ENCODE measurements at regions not wholly inside any gene's neighbourhood (a gene's known extent, or its start where the extent isn't known, plus 50 kb on each side); places are given as distances from the start of the nearest gene placed in this dataset.

DNA sequence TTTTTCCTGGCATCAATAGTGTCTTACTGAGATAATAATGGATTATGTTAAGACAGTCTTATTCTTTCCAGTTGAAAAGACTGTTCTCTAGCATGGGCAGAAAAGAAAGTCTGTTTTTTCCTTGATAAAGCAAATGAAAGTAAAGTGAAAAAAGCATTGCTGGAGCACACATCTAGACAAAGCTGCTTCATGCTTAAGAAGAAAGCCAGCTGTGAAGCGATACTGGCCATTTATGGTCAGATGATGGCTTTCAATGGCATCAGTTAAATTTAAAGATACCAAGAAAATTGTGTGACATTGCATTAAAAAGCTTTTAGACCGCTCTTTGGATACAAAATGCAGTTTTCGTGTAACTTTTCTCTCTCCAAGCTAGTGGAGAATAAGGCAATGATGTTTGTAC lies 242.1 kb upstream of the TRAM1L1 start:
- DNase-seq: no peak

DNA sequence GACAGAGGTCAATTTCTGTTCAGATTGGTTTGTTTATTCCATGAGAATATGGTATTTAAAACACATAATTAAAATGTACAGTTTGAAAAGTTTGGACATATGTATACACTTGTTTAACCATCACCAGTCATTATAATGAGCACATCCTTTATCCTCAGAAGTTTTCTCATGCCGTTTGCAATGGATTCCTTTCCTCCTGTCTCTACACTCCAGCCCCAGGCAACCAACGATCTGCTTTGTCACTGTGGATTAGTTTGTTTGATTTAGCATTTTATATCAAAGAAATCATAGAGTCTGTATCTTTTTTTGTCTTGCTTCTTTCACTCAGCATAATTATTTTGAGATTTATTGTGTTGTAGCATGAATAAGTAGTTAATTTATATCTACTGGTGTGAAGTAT lies 243.0 kb upstream of the TRAM1L1 start:
- DNase-seq: no peak

DNA sequence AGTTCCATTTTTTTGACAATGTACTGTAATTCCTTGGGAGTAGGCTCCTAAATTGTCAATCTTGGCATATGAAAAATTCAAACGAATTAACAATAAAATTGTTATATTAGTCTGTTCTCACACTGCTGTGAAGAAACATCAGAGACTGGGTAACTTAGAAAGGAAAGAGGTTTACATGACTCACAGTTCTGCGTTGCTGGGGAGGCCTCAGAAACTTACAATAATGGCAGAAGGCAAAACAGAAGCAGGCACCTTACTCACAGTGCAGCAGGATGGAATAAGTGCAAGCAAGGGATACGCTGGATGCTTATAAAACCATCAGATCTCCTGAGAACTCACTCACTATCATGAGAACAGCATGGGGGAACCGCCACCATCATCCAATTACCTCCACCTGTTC lies 246.4 kb upstream of the TRAM1L1 start:
- DNase-seq: no peak

DNA sequence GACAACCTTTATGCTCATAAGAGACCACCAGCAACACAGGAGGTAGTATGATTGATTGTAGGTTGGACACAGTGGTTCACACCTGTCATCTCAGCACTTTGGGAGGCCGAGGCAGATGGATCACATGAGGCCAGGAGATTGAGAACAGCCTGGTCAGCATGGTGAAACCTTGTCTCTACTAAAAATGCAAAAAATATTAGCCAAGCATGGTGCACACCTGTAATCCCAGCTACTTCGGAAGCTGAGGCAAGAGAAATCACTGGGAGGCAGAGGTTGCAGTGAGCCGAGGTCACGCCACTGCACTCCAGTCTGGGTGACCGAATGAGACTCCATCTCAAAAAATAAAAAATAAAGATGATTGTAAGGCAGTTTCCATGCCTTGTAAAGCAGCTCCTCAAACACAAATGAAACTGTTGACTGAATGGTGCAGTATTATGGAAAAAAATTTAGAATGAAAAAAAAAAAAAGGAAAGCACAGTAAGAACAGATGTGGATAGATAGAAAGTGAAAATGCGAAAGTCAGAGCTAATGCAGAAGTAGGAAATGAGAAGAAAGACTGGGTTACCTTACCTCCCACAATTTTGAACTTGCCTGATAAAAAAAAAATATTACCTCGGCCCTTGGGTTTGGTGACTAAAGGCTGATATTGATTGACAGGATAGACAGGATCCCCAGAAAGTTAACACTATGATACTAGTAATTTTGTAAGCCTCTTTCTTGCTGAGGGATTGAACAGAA lies 249.2 kb upstream of the TRAM1L1 start:
- DNase-seq: no peak

DNA sequence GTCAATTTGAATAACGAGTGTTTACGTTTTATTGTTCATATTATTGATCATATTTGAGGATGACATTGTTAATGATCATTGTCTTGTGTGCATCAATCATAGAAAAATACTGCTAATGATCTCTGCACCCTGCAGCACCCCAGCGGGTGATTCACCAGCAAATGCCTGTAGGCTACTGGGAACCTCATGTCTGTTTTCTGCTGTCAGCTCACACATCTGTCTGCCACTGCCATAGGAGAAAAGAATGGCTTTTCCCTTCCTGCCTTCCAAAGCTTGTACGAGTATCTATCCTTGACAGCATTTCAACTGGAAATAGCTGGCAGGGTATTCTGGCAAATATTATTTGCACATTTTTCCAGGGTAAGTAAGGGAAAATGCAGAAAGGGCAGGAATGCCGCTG lies 272.1 kb upstream of the TRAM1L1 start:
- no peak for DNase-seq

DNA sequence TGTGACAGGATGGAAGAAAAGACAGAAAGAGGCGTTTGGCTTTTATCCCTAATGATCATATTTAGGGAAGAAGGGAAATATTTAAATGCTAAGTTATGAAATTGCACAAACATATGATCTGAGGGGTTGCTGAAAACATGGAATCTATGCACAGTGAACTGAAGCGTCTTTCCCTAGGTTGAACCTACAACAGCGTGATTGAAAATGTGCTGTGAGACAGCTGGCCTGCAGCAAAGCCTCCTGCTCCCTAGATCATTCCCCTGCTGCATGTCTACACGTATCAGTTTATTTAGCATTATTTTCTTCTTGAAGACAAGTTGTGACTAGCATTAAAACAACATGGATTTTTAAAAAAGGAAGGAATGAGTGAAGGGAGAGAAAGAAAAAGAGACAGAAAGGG lies 272.5 kb upstream of the TRAM1L1 start:
- no peak for DNase-seq

DNA sequence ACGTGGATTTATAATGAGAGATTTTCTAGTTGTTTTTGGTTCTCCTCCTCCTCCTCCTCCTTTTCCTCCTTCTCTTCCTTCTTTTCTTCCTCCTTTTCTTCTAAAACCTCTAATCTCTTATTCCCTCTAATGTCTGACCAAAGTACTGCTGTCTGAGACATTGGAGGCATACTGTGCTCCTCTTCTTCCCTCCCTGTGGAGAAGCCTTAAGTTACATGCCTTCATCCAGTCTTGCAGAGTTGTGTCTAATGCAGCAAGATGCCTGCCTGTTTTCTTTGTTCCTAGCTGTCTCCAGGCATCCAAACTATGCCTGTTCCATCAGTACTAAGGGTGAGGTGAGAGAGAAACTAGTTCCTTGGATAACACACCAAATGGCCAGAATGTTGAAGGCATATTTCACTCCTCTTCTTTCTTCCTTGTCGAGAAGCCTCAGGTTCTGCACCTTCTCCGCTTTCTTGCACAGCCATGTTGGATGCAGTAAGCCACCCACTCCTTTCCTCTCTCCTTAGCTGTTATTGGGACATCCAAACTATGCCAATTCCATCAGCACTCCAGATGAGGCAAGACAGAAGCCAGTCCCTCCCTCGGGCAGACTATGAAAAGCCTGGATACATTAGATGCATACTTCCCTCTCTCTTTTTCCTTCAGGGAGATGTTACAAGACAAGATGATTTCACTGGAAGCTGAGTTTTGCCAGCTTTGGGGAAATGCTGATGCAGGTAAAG lies 285.7 kb upstream of the TRAM1L1 start:
- no peak for DNase-seq

DNA sequence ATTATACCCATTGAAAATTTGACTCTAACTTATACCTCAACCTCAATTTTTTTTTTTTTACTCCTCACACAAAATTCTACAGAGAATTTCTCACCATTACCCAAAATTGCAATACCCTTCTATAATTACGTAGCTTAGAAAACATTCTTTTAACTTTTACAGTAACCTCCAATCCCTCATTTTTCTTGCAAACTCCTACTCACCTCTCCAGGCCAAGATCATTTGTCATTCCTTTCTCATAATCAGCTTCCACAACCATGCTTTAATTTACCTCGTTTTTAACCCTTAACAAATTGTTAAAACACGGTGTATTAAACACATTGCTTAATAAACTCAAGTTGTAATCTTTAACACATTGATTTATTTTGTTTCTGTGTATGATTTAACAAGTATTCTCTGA lies 289.7 kb upstream of the TRAM1L1 start:
- no peak for DNase-seq

DNA sequence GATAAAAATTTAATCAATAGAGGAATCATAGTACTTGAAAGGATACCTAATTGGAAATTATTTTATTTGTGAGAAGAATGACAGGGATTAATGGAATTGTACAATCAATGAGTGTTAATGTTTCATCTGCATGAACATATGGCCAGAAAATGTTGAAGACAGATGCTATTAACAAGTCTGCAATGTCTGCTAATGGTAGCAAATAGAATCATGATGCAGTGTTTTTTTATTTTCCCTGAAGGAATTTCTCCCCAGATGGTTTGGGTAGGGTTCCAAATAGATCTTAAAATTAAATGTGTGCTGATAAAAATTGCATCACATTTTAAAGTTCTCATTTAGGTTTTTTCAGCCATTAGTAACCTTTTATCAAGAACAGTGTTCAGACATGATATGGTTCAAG lies 291.3 kb upstream of the TRAM1L1 start:
- no peak for DNase-seq

DNA sequence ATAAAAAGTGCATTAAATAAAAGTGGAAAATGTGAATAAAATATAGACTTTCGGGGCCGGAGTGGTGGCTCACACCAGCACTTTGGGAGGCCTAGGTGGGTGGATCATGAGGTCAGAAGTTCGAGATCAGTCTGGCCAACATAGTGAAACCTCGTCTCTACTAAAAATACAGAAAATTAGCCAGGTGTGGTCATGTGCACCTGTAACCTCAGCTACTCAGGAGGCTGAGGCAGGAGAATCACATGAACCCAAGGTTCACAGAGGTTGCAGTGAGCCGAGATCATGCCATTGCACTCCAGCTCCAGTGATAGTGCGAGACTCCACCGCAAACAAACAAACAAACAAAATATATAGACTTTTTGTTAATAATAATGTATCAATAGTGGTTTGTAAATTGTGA lies 293.6 kb upstream of the TRAM1L1 start:
- DNase-seq: no peak

DNA sequence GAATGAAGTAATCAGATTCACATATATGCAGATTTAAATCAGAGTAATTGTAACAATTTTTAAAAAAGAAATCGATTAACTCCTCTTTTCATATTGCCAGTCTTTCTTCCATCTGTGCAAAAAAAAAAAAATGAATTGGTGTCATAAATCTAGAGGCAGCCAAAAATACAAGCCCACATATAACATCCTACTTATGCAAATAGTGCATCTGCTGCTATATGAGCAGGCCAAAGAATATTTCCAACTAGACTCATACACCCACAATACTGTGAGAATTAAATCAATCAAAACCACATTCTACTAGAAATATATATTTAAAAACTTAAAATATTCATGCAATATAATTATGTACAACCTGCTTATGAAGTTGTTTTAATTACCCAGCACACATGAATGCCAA lies 298.1 kb upstream of the TRAM1L1 start:
- DNase-seq: no peak

DNA sequence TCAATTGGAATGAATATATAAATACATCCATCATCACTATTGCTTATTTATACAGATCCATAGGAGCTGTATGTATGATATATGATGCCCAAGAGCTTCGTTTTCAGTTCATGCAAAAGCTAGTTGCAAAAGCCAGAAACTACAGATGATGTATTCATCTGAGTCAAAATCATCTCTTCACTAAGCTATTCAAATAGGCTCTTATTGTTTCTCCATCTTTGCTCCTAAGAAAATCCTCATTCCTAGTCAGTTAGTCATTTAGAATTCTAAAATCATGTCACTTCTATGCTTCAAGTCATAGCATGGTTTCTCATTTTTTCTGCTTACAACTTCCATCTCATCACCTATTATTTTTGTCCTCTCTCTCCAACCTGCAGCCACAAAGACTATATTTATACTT lies 300.1 kb upstream of the TRAM1L1 start:
- no peak for DNase-seq

DNA sequence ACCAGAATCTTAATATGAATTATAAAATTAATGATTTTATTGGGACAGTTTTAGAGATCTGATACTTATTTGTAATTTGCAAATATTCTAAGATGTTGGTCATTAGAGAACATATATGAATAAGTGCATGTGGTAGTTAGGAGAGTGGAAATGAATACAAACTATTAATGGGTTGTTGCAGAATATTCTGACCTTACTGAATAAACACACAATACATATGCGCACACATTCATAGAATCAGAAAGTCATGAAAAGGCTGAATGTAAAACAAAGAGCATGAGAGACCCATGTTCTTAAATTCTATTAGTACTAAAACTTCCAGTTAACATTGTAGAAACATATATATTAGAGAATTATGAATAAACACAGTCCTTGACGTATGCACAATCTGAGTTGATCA lies 301.7 kb upstream of the TRAM1L1 start:
- no peak for DNase-seq

DNA sequence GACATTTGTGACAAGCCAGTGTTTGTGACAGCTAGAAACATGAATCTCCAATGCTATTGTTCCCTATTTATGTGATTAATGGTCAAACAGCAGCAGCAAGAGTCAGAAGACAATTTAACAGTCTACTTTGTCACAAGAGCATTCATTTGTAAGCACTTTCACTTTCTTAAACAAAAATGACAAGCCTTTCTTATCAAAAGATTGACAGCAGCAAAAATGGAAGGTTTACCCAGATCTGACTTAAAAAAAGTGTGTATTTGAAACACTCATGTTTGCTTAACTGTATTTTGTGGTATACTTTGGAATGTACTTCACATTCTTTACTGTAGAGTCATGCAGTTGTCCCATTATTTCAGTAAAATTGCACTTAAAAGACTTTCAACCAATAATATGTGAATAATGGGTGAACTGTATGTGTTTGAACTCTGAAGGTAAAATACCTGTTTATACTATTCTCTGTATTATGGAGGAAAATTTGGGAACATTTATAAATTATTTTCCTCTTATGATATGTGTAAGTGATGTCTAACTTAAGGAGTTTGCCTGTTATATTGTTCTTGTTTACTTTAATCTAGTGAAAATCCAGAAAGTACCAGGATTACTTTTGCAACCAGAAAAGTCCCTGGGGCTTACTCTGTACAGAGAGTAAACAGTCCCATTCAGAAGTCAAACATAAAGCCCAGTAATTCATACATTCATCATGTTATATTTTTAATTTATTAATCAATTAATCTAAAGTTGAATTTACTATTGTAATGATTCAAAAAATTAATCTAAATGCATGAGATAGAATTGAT lies 314.9 kb upstream of the TRAM1L1 start:
- no peak for DNase-seq

DNA sequence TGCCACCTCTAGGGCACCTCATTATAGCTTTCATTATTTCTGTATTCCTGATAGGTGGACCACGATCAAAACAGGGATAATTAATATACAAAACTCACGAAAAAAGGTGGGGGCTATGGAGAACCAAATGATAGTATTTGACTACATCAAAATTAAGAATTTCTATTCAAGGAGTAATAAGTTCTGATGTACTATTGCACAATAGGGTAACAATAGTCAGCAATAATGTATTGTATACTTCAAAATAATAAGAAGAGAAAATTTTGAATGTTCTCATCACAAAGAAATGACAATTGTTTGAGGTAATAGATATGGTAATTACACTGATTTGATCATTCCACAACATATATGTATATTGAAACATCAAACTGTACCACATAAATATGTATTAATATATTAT lies 327.3 kb upstream of the TRAM1L1 start:
- DNase-seq: no peak

DNA sequence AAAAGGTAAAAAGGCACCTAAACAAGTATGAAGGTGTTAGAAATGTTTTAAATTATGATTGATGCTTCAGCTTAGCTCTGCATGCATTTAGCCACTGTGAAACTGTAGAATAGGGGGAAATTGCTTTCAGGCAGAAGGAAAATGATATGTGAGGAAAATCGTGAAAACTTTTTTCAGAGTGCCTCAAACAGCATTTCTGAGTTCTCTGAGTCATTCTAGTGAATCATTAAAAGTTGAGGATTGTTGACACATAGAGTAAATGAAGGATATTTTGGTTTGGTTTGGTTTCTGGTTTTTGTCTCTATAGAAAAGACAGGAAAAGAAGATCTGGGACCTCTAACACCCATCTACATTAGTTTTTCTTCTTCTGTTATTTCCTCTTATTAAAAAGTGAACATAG lies 332.5 kb upstream of the TRAM1L1 start:
- DNase-seq: no peak

DNA sequence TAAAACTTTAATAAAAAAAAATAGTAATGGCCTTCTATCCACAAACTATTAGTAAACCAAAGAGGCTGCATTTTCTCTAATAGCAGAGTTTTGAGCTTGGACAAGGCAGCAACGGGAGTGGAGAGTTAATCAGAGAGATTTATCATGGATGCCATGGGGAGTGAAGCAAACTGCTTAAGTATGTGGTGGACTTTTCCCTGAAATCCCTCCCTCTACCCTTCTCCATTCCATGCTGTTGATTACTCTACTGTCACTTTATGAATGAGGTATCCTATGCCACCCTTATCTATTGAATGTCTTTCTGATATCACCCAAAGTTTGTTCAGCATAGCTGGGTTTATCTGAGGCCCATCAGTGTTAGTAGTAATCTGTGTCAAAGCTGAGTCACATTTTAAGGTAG lies 335.6 kb upstream of the TRAM1L1 start:
- no peak for DNase-seq

DNA sequence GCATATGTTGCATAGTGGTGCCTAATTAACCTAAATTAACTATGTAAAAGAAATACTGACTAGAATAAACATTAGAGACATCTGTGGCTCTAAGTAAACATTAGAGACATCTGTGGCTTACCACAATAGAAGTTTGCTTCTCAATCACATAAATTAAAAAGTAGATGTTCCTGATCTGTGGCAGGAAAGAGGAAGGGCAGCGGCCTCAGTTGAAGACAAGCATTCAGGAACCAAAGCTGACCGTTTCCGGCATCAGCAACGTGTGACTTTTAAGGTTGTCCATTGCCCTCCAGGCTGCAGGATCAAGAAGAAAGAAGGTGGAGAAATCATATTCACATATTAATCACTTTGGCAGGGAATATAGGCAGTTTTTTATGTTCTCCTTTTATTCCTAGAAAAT lies 336.3 kb upstream of the TRAM1L1 start:
- DNase-seq: no peak

DNA sequence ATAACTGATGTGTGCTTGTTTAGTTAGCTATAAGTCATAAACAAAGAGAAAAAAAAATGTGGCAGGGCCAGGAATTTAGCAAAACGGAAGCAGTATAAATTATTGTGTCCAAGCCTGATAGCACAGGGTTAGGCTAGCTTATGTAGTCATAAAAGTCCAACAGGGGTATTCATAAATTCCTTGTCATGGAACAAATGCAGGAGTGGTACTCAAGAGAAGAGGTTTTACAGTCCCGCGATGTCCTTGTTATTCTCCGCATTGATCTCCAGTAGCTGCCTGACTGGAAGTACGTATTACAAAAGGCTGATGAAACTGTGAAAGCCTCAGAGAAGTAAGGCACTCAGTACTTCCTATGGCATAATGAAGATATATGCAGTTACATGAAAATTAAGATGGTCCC lies 336.9 kb upstream of the TRAM1L1 start:
- no peak for DNase-seq

DNA sequence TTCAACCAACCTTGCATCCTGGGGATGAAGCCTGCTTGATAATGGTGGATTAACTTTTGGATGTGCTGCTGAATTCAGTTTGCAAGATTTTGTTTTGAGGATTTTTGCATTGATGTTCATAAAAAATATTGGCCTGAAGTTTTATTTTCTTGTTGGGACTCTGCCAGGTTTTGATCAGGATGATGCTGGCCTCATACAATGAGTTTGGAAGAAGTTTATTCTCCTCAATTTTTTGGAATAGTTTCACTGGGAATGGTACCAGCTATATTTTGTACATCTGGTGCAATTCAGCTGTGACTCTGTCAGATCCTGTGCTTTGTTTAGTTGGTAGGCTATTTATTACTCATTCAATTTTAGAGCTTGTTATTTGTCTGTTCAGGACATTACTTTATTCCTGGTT lies 340.3 kb upstream of the TRAM1L1 start:
- DNase-seq: no peak

DNA sequence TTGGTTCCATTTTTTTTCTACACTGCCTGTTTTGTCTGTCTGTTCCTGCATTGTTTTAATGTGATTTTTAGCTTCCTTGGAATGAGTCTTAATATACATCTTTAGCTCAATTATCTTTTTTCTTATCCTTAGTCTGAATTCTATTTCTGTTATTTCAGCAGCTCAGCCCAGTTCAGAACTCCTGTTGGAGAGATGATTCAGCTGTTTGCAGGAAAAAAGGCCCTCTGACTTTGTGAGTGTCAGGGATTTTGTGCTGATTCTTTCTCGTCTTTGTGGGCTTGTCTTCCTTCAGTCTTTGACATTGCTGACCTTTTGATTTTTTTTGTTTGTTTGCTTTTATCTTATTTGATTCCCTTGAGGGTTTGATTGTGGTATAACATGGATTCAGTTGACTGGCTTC lies 343.2 kb upstream of the TRAM1L1 start:
- no peak for DNase-seq

DNA sequence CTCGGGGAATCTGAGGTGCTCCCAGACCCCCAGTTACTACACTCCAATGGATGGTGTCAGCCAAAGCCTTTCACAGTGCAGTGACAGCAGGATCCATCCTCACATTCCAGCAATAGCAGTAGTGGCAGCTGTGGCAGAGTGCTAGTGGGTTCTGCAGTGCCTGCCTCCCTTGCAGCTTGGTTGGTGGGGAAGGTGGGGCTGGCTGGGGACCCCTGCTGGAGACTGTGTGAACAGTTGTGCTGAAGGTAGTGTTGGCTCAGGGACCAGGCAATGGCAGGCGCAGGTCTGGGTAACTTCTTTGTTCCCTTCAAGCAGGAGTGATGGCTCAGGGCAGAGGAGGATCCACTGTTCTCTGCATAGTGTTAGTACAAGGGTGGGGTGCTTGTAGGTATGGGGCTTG lies 343.7 kb upstream of the TRAM1L1 start:
- DNase-seq: no peak

DNA sequence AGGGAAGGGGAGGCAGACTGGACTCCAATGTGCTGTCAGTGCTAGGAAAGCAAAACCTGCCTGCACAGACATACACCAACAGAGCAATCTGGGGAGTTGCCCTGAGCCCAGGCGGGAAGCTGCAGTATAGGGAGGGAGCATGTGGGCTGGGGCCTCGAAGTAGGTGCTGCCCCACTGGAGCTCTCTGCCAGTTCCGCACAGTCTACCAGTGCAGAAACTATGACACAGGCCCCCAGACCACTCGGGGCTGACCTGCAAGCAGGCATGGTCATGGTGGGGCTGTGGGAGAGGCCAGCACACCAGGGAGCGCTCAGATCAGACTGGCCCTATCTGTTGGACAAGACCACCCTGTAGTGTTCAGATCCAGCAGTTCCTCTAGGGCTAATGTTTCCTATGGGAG lies 344.1 kb upstream of the TRAM1L1 start:
- no peak for DNase-seq

DNA sequence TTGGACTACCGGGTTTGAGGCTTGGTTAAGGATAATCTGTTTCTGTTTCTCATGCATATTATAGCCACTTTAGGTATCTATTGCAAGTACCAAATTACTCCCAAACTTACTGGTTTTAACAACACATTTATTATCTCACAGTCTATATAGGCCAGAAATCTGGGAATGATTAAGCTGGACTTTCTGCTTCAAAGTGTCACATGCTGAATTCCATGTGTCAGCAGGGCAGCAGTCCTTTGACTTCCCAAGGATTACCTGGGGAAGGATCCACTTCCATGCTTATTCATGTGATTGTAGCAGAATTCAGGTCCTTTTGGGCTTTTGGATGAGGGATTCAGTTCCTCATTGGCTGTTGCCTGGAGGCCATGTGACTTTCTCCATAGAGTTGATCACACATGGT lies 349.0 kb upstream of the TRAM1L1 start:
- no peak for DNase-seq

All from inflammatory macrophage treated with lipopolysaccharide for 1 hour (primary cell).